ENCODE measurements at regions not wholly inside any gene's neighbourhood (a gene's known extent, or its start where the extent isn't known, plus 50 kb on each side); places are given as distances from the start of the nearest gene placed in this dataset.

- no peak for DNase-seq
Observed at GRCh38 chr3:68045976-68046375, 391.6 kb upstream of the SUCLG2 start.

GRCh38 chr3:68033867-68034266 lies 379.5 kb upstream of the SUCLG2 start:
- DNase-seq = no peak

- DNase-seq = no peak
Observed at GRCh38 chr3:68032209-68032608, 377.8 kb upstream of the SUCLG2 start.

GRCh38 chr3:68025189-68025588 lies 370.8 kb upstream of the SUCLG2 start:
- DNase-seq = no peak

GRCh38 chr3:68019876-68020275 lies 365.5 kb upstream of the SUCLG2 start:
- DNase-seq = no peak

- DNase-seq = no peak
Observed at GRCh38 chr3:68018275-68018674, 363.9 kb upstream of the SUCLG2 start.

GRCh38 chr3:68017069-68017468 lies 362.7 kb upstream of the SUCLG2 start:
- DNase-seq = no peak

GRCh38 chr3:68009900-68010299 lies 355.5 kb upstream of the SUCLG2 start:
- DNase-seq = no peak

GRCh38 chr3:68007621-68008226 lies 353.3 kb upstream of the SUCLG2 start:
- peak; percentile 45 for DNase-seq

- no peak for DNase-seq
Observed at GRCh38 chr3:68006646-68007045, 352.2 kb upstream of the SUCLG2 start.

GRCh38 chr3:68004091-68004490 lies 349.7 kb upstream of the SUCLG2 start:
- no peak for DNase-seq

GRCh38 chr3:67998281-67998680 lies 343.9 kb upstream of the SUCLG2 start:
- no peak for DNase-seq

GRCh38 chr3:67995206-67995605 lies 340.8 kb upstream of the SUCLG2 start:
- DNase-seq = no peak

- no peak for DNase-seq
Observed at GRCh38 chr3:67986706-67987105, 332.3 kb upstream of the SUCLG2 start.

- DNase-seq = no peak
Observed at GRCh38 chr3:67983166-67983565, 328.8 kb upstream of the SUCLG2 start.

GRCh38 chr3:67981077-67981476 lies 326.7 kb upstream of the SUCLG2 start:
- DNase-seq = no peak

- no peak for DNase-seq
Observed at GRCh38 chr3:67979342-67979741, 324.9 kb upstream of the SUCLG2 start.

- DNase-seq = no peak
Observed at GRCh38 chr3:67977762-67978161, 323.4 kb upstream of the SUCLG2 start.

GRCh38 chr3:67976663-67977062 lies 322.3 kb upstream of the SUCLG2 start:
- no peak for DNase-seq

GRCh38 chr3:67964596-67964995 lies 310.2 kb upstream of the SUCLG2 start:
- DNase-seq = no peak

- no peak for DNase-seq
Observed at GRCh38 chr3:67957268-67957667, 302.9 kb upstream of the SUCLG2 start.

GRCh38 chr3:67947808-67948508 lies 293.5 kb upstream of the SUCLG2 start:
- DNase-seq = peak; percentile 79

- DNase-seq = no peak
Observed at GRCh38 chr3:67946436-67946835, 292.0 kb upstream of the SUCLG2 start.

GRCh38 chr3:67943546-67943945 lies 289.1 kb upstream of the SUCLG2 start:
- no peak for DNase-seq

All from CD4-positive, alpha-beta T cell treated with Interleukin-17A for 4 hours (primary cell).